Activated naive CD4-positive, alpha-beta T cell treated with anti-CD3 and anti-CD28 coated beads, Interleukin-2, amount 50 U/mL, for 72 hours (primary cell): ENCODE measurements at regions not wholly inside any gene's neighbourhood (a gene's known extent, or its start where the extent isn't known, plus 50 kb on each side); places are given as distances from the start of the nearest gene placed in this dataset.
"Not testable (repeated sequence)": the region's sequence is repeated elsewhere in the genome, so short reads cannot be mapped to it uniquely, and the experiment has no call there.

Source experiments
- ATAC-seq, 2 donors: fragments of 150-1000 bp; cut with Tn5 transposase; 2 replicates each; pipeline ENCODE4 v1.10.0; 2021; ENCODE audit warnings: mild to moderate bottlenecking in 2 of 2, moderate library complexity in 2 of 2
- DNase-seq, 2 donors: peaks; one replicate each; pipeline ENCODE4 v3.0.0; 2021 to 2022; ENCODE audit warnings: low spot score in 2 of 2
- H3K27ac Mint-ChIP-seq, 2 donors: one replicate each; pipeline ENCODE4 v1.8.0; 2022; ENCODE audit warnings: mild to moderate bottlenecking in 2 of 2, mixed read lengths in 2 of 2
- H3K36me3 Mint-ChIP-seq, 2 donors: one replicate each; pipeline ENCODE4 v1.8.0; 2022; ENCODE audit warnings: mixed read lengths in 2 of 2
- H3K9me3 Mint-ChIP-seq, 2 donors: one replicate each; pipeline ENCODE4 v1.8.0; 2022; ENCODE audit warnings: mixed read lengths in 2 of 2

GRCh38 chr9:67461796-67462757 lies 396.7 kb upstream of the ANKRD20A1 start:
- H3K36me3 Mint-ChIP-seq, H3K9me3 Mint-ChIP-seq, DNase-seq, ATAC-seq, H3K27ac Mint-ChIP-seq: not testable (repeated sequence)

DNA sequence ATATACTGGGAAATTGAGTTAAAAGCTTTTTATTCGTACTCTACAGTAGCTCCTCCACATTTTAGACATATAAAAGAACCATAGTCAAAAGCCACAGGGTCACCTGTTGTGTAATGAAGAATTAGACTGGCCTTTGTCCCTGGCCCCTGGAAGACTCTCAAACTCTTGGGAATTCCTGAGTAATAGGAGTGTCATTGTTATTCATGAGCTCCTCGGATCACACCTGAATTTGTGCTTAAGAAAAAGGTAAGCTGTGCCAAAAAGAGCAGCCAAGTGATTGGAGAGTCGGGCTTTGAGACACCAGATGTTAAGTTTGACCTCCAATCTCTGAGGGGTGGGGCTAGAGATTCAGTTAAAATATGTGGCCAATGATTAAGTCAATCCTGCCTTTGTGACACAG lies 405.8 kb upstream of the ANKRD20A1 start:
- H3K27ac Mint-ChIP-seq, DNase-seq, H3K36me3 Mint-ChIP-seq, ATAC-seq, H3K9me3 Mint-ChIP-seq: not testable (repeated sequence)

DNA sequence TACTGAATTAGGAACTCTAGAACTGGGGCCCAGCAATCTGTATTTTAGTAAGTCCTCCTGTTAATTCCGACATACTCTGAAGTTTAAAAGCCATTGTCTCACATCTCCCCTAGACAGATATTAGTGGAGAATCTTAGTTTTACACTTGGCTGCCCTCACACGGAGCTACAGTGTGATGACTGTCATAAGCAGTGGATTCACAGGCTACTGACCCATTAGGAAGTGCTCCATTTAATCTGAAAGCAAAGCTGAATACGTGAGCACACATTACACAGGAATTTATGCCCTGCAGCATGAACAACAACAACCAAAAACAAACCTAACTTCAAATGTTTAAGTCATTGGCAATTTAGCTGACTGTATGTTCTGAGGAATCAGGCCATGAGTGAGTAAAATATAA lies 416.4 kb upstream of the ANKRD20A1 start:
- H3K9me3 Mint-ChIP-seq, ATAC-seq, DNase-seq, H3K27ac Mint-ChIP-seq, H3K36me3 Mint-ChIP-seq: not testable (repeated sequence)

- H3K36me3 Mint-ChIP-seq, H3K9me3 Mint-ChIP-seq, DNase-seq, H3K27ac Mint-ChIP-seq, ATAC-seq: not testable (repeated sequence)
Observed at GRCh38 chr9:67437011-67437410, 421.7 kb upstream of the ANKRD20A1 start.

- H3K9me3 Mint-ChIP-seq, H3K27ac Mint-ChIP-seq, ATAC-seq, H3K36me3 Mint-ChIP-seq, DNase-seq: not testable (repeated sequence)
Observed at GRCh38 chr9:67424881-67425280, 432.5 kb upstream of the SPATA31A3 start.

DNA sequence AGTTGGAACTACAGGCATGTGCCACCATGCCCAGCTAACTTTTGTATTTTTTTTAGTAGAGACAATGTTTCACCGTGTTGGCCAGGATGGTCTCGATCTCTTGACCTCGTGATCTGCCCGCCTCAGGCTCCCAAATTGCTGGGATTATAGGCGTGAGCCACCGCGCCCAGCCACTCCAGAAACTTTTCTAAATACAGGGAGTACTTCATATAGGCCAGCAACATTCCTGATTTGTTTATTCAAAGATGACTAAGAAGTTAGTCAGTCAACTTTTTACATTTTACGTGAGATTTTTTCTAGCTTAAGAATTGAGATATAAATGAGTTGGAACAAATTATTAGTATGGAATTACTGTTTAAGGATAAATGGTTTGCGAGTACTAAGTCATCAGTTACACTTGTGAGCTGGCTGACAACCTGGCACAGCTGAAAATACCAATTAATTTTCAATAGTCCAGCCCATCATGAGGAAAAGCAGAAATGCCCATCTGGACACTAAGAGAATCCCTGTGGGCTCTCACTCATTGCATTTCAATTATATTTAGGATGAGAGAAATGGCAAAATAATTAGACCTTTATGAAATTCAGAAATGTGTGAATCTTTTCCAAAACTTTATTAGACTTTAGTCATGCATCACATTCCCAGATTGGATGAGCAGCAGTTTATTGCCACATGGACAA lies 430.8 kb upstream of the SPATA31A3 start:
- H3K36me3 Mint-ChIP-seq, DNase-seq, H3K9me3 Mint-ChIP-seq, H3K27ac Mint-ChIP-seq, ATAC-seq: not testable (repeated sequence)

DNA sequence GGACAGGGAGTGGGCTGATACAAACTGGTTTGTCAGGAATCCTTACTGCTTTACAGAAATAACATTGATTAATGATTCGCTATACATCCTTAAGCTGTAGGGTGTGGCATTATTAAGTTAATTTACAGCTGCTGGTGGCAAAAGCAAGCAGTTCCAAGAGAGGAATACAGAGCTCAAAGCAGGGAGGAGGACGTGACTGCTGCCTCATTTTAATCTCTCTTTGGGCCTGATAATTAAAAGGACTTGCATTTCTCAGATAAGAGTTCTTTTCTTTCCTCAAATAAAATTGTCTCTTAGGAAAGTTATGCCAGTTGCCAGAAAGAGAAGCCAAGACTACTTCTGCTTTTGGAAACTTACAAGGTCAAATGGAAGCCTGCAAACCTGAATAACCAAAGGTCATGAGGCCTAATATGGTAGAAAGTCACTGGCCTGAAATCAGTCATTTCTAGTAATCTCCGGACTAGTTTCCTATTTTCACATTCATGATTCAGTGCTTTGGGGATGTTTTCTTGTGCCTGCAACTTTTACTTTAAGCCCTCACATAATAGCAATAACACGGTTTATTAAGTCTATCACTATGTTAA lies 426.2 kb upstream of the SPATA31A3 start:
- H3K9me3 Mint-ChIP-seq, DNase-seq, ATAC-seq, H3K27ac Mint-ChIP-seq, H3K36me3 Mint-ChIP-seq: not testable (repeated sequence)

DNA sequence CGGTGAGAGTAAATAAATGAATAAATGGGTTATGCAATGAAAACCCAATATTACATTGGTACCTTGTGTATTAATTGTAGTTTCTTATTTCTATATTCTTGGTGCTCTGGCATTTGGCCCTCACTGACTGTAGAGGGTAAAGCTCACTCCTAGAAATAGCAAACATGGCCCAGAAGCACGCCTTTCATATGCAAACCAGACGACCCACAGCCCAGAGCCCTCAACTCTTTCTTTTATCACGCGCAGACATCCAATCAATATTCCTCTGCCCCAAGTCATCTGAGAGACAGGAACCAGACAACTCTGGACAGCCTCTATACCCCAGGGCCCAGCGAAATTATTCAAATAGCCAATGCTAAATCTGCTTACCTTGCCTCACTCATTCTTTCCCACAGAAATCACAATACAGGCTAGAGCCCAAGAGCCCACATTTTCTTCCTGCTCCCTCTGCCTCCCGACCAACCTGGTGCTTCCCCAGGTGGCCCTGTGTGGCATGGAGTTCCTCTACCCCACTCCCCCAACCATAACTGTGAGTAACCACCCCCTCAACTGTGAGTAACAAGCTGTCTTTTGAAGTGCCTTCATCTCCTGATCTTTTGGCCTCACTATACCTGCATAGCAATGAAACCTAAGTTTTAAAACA lies 425.1 kb upstream of the SPATA31A3 start:
- not testable (repeated sequence) for H3K9me3 Mint-ChIP-seq, DNase-seq, H3K27ac Mint-ChIP-seq, H3K36me3 Mint-ChIP-seq, ATAC-seq

DNA sequence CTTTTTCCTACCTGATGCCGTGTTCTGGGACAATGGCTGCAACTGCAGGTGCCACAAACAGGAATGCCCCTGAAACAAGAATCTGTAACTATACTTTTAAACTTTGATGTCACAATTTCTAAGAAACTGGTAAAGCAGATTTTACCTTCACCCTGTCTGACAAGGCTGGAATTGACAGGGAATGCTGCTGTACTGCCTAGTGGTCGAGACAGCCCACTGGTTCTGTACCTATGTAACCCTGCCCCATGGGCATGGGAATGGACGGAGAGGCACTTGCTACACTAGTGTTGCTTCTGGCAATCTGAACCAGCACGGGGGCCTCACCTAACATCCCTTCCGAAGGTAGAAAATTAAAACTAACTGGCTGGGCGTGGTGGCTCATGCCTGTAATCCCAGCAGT lies 424.3 kb upstream of the SPATA31A3 start:
- not testable (repeated sequence) for H3K27ac Mint-ChIP-seq, ATAC-seq, H3K9me3 Mint-ChIP-seq, H3K36me3 Mint-ChIP-seq, DNase-seq

DNA sequence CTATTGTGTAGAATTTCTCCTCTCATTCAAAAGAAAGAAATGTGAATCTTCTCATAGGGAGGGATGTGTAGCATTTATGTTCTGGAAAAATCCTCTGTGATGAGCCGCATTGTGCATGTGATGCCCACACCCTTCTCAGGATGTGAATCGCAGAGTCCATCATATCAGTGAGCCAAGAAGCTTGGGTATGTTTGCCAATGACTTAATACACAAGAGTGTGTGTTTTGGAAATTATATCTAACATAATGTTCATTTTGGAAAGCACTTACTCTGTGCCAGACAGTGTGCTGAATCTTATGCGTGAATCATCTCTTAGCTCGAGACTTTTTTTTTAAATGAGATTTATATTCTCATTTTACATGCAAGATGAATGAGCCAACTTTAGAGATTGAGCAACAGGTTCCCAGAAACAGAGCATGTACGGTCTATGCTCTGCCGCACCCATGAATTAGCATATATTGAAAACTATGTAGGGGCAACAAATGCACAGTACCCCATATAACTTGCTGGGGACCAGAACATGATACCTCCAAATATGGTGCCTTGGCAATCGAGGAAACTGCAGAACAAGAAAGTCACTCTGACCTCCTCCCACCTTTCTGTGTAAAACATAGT lies 418.4 kb upstream of the SPATA31A3 start:
- ATAC-seq, H3K36me3 Mint-ChIP-seq, H3K27ac Mint-ChIP-seq, H3K9me3 Mint-ChIP-seq, DNase-seq: not testable (repeated sequence)

DNA sequence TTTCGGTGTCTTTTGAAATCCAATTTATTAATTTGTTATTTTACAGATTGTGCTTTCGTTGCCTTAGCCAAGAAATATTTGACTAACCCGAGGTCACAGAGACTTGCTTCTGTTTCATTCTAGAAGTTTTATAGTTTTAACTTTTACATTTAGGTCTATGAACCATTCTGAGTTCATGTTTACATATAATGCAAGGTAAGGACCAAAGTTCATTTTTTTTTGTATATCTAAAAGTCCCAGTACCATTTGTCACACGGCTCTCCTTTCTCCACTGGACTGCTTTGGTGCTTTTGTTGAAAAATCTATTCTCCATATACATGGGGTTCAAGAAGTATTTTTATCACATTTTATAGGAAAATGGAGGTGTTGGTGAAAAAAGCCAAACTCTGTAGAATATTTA lies 411.4 kb upstream of the SPATA31A3 start:
- DNase-seq, H3K27ac Mint-ChIP-seq, H3K9me3 Mint-ChIP-seq, ATAC-seq, H3K36me3 Mint-ChIP-seq: not testable (repeated sequence)

GRCh38 chr9:67397731-67398130 lies 405.4 kb upstream of the SPATA31A3 start:
- H3K36me3 Mint-ChIP-seq, H3K9me3 Mint-ChIP-seq, H3K27ac Mint-ChIP-seq, DNase-seq, ATAC-seq: not testable (repeated sequence)

- H3K9me3 Mint-ChIP-seq, H3K36me3 Mint-ChIP-seq, H3K27ac Mint-ChIP-seq, DNase-seq: not testable (repeated sequence)
- ATAC-seq = peak in 1 of 2 donors; percentile 64
Observed at GRCh38 chr9:67394782-67395181, 402.4 kb upstream of the SPATA31A3 start.

- ATAC-seq, H3K27ac Mint-ChIP-seq, H3K36me3 Mint-ChIP-seq, DNase-seq, H3K9me3 Mint-ChIP-seq: not testable (repeated sequence)
Observed at GRCh38 chr9:67394038-67394437, 401.7 kb upstream of the SPATA31A3 start.

DNA sequence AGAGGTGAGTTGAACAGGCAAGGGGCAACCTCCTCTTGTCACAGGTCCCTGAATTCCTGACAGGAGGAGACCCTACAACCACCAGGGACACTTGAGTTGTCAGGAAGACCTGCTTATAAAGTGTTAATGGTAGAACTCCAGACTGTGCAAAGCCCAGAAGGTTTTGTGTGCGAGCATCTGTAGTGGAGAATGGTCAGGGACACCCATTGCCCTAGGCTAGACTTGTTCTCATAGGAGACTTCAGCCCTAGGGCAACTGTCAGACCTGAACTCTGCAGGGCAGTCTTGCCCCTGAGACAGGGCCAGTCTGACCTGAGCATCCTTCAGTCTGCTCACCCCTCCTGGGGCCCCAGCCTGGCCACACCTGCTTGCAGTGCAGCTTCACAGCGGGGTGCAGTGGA lies 377.3 kb upstream of the SPATA31A3 start:
- H3K27ac Mint-ChIP-seq, H3K36me3 Mint-ChIP-seq, DNase-seq, ATAC-seq, H3K9me3 Mint-ChIP-seq: not testable (repeated sequence)

DNA sequence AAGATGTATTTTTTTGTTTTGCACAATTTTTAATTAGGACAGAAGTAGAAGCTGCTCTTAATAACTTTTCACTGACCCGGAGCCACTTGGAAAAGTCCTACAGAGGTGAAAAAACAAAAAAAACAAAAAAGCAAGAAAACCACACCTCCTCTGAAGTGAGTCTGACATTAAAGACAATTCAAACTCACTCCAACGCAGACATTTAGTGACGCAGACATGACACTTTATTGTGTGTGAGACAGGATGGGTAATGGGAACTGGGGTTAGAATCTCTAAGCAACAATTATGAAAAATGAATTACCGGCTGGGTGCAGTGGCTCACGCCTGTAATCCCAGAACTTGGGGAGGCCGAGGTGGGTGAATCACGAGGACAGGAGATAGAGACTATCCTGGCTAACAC lies 370.0 kb upstream of the SPATA31A3 start:
- ATAC-seq, H3K9me3 Mint-ChIP-seq, H3K27ac Mint-ChIP-seq: not testable (repeated sequence)

More for the DNA sequence above, 370.0 kb upstream of the SPATA31A3 start:
- not testable (repeated sequence) for H3K36me3 Mint-ChIP-seq, DNase-seq
